ENCODE measurements at regions not wholly inside any gene's neighbourhood (a gene's known extent, or its start where the extent isn't known, plus 50 kb on each side); places are given as distances from the start of the nearest gene placed in this dataset.

DNA sequence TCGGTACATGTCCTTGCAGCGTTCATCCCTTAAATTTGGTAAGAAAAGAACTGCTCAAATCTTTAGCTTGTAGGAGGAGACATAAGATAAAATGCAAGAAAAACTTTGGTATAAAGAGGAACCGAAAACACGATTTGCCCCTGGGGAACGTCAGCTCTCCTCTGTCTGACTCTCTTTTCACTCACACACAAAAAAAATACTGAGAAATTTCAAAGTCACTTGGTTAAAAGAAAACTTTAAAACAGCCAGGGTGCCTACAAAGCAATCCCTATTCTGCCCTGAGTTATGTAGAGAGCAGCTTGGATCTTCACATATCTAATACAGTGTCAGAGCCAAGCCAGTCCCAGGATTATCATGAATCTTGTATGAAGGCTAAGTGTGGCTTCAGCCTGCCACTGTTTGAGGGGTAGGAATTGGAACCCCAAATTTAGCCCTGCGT lies 248.5 kb upstream of the CXXC4 start:
- no peak for TF ChIP-seq POLR2A (IDR thresholded peaks at IDR 0.05)
- TF ChIP-seq, protein P1, sequence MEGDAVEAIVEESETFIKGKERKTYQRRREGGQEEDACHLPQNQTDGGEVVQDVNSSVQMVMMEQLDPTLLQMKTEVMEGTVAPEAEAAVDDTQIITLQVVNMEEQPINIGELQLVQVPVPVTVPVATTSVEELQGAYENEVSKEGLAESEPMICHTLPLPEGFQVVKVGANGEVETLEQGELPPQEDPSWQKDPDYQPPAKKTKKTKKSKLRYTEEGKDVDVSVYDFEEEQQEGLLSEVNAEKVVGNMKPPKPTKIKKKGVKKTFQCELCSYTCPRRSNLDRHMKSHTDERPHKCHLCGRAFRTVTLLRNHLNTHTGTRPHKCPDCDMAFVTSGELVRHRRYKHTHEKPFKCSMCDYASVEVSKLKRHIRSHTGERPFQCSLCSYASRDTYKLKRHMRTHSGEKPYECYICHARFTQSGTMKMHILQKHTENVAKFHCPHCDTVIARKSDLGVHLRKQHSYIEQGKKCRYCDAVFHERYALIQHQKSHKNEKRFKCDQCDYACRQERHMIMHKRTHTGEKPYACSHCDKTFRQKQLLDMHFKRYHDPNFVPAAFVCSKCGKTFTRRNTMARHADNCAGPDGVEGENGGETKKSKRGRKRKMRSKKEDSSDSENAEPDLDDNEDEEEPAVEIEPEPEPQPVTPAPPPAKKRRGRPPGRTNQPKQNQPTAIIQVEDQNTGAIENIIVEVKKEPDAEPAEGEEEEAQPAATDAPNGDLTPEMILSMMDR (IDR thresholded peaks at IDR 0.05): no peak
- no peak for TF ChIP-seq EP300 (IDR thresholded peaks at IDR 0.05)
